Mucosa of rectum (tissue), 2 donors: ENCODE measurements at regions not wholly inside any gene's neighbourhood (a gene's known extent, or its start where the extent isn't known, plus 50 kb on each side); places are given as distances from the start of the nearest gene placed in this dataset.

Source experiments
- H3K27ac ChIP-seq, 2 donors: one replicate each; pipeline ENCODE4 v1.7.0; 2013; ENCODE audit warnings: inconsistent platforms in 2 of 2, low read depth in 2 of 2, low read length in 2 of 2
- H3K27me3 ChIP-seq, 2 donors: one replicate each; pipeline ENCODE4 v1.7.0; 2013; ENCODE audit warnings: low read length in 2 of 2; ENCODE audit not compliant: control insufficient read depth in 2 of 2, insufficient read depth in 2 of 2
- H3K36me3 ChIP-seq, 2 donors: one replicate each; pipeline ENCODE4 v1.7.0; 2013; ENCODE audit warnings: low read length in 2 of 2; ENCODE audit not compliant: control insufficient read depth in 2 of 2, insufficient read depth in 2 of 2
- H3K4me1 ChIP-seq, 2 donors: one replicate each; pipeline ENCODE4 v1.7.0; 2013; ENCODE audit warnings: low read length in 2 of 2, mild to moderate bottlenecking in 1 of 2; ENCODE audit not compliant: control insufficient read depth in 2 of 2, insufficient read depth in 2 of 2
- H3K4me3 ChIP-seq, 2 donors: one replicate each; pipeline ENCODE4 v1.7.0; 2013; ENCODE audit warnings: low read length in 2 of 2
- H3K9ac ChIP-seq, 2 donors: one replicate each; pipeline ENCODE4 v1.7.0; 2013; ENCODE audit warnings: low read length in 2 of 2, low read depth in 1 of 2, mild to moderate bottlenecking in 1 of 2
- H3K9me3 ChIP-seq, 2 donors: one replicate each; pipeline ENCODE4 v1.7.0; 2013; ENCODE audit warnings: low read length in 2 of 2; ENCODE audit not compliant: control insufficient read depth in 2 of 2
- donor health status: healthy.
- donor health status: Normal muscosa, but diverticular disease.

DNA sequence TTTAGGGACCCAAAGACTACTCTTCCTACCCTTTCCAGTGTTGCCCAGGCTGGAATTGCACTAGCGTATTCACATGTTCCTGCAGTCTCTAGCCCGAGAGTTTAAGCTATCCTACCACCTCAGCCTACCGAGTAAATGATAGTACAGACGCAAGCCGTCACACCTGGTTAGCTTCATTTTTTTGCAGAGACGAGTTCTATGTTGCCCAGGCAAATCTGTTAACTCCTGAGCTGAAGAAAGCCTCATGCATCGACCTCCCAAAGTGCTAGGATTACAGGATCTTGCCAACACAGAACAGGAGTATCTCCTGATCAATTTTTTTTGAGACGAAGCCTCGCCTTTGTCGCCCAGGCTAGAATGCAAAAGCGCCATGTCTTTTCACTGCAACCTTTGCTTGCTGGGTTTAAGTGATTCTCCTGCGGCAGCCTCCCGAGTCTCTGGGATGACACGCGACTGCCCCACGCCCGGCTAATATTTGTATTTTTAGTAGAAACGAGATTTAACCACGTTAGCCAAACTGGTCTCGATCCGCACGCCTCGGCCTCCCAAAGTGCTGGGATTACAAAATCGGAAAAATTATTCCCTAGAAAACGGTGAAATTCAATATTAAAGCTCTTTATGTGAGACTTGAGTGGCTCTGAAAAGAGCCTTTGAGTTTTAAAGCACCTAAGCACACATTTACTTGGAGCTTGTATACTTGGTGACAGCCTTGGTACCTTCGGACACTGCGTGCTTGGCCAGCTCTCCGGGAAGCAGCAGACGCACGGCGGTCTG is 128.5 kb downstream of the HFE start:
- Histone ChIP-seq H3K4me1 (peaks cover 7 to 8% of the 10 kb centered on the region in 2 donors), H3K27ac (peak overlapping the region; percentile 96 to 97), H3K27me3 (no peaks in the 10 kb centered on the region), H3K4me3 (peak overlapping the region; percentile 73 to 76), H3K9me3 (no peaks in the 10 kb centered on the region), H3K9ac (peak overlapping the region; percentile 71 to 85), H3K36me3 (no peaks in the 10 kb centered on the region)

DNA sequence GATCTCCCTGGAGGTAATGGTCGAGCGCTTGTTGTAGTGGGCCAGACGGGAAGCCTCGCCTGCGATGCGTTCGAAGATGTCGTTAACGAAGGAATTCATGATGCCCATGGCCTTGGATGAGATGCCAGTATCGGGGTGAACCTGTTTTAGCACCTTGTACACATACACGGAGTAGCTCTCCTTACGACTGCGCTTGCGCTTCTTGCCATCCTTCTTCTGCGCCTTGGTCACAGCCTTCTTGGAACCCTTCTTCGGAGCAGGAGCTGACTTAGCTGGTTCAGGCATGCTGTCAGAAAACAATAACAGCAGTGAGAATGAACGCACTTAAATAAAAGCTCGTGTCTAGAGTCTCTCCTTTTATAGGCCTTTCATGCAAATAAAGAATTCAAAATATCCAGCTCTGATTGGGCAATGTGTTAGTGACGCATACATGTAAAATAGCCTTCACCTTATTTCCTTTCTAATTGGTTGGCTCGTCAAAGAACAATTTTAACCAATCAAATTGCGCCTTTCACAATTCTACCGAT is 129.2 kb downstream of the HFE start:
- H3K27me3 ChIP-seq: no peaks in the 10 kb centered on the region
- H3K4me1 ChIP-seq: peaks cover 7 to 8% of the 10 kb centered on the region in 2 donors
- H3K27ac ChIP-seq: peak overlapping the region; percentile 96 to 97
- H3K9ac ChIP-seq: peak overlapping the region; percentile 86 to 89
- peak overlapping the region; percentile 73 to 85 for H3K4me3 ChIP-seq
- no peaks in the 10 kb centered on the region for H3K36me3 ChIP-seq
- H3K9me3 ChIP-seq: no peaks in the 10 kb centered on the region

DNA sequence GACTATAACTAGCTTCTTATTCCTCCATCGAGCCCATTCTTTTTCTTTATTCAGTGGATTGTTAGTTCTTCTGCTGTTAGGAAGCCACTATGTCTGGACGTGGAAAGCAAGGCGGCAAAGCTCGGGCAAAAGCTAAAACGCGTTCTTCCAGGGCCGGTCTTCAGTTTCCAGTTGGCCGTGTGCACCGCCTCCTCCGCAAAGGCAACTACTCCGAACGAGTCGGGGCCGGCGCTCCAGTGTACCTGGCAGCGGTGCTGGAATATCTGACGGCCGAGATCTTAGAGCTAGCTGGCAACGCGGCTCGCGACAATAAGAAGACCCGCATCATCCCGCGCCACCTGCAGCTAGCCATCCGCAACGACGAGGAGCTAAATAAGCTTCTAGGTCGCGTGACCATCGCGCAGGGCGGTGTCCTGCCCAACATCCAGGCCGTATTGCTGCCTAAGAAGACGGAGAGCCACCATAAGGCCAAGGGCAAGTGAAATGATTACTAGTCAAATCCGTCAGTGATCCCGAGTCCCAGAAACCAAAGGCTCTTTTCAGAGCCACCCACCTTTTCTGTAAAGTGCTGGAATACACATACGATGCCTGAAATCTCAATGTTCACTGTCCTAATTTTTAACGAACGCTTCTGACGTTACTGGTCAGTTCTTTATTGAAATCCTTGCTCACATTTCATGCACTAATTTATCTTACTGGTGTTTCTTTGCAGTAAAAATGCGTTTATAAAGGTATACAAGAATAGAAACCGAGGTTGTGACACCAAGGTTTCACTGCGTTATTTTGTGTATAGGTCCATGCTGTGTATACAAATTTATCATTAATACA is 129.9 kb downstream of the HFE start:
- peaks cover 7 to 8% of the 10 kb centered on the region in 2 donors for H3K4me1 ChIP-seq
- H3K36me3 ChIP-seq: no peaks in the 10 kb centered on the region
- no peaks in the 10 kb centered on the region for H3K27me3 ChIP-seq
- peak overlapping the region; percentile 96 for H3K27ac ChIP-seq
- H3K9ac ChIP-seq: peak overlapping the region; percentile 86 to 89
- no peaks in the 10 kb centered on the region for H3K9me3 ChIP-seq
- H3K4me3 ChIP-seq: peak overlapping the region; percentile 70 to 85

DNA sequence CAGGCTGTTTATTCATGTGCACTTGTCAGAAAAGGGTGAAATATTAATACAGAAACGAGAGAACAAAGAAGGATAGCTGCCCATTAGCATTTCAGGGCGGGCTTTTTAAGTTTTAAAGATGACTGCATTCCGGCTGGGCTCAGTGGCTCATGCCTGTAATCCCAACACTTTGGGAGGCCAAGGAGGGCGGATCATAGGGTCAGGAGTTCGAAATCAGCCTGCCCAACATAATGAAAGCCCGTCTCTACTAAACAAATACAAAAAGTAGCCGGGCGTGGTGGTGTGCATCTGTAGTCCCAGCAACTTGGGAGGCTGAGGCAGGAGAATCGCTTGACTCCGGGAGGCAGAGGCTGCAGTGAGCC is 130.5 kb downstream of the HFE start:
- H3K9me3 ChIP-seq: no peaks in the 10 kb centered on the region
- peak overlapping the region; percentile 86 to 89 for H3K9ac ChIP-seq
- peak overlapping the region; percentile 96 for H3K27ac ChIP-seq
- no peaks in the 10 kb centered on the region for H3K27me3 ChIP-seq
- H3K36me3 ChIP-seq: no peaks in the 10 kb centered on the region
- H3K4me1 ChIP-seq: peaks cover 7 to 8% of the 10 kb centered on the region in 2 donors
- H3K4me3 ChIP-seq: peak overlapping the region; percentile 70 to 85

DNA sequence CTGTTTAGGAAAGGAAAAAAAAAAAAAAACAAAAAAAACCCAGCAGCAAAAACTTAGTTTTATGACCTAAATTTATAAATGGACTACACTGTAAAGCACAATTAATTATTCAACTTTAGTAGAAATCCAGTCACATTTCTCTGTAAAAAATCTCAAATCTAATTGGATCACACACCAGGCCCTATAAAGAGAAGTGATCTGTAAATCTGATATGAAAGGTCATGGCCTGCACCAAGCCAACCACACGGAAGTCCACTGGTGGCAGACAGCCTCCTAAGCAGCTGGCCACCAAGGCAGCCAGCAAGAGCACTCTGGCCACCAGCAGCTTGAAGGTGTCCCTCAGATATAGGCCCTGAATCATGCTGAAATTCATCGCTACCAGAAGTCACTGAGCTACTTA is 131.6 kb downstream of the HFE start:
- Histone ChIP-seq H3K9ac (no peak overlapping the region), H3K4me1 (peaks cover 7 to 8% of the 10 kb centered on the region in 2 donors), H3K4me3 (no peak overlapping the region), H3K9me3 (no peaks in the 10 kb centered on the region), H3K36me3 (no peaks in the 10 kb centered on the region), H3K27me3 (no peaks in the 10 kb centered on the region), H3K27ac (no peak overlapping the region)

DNA sequence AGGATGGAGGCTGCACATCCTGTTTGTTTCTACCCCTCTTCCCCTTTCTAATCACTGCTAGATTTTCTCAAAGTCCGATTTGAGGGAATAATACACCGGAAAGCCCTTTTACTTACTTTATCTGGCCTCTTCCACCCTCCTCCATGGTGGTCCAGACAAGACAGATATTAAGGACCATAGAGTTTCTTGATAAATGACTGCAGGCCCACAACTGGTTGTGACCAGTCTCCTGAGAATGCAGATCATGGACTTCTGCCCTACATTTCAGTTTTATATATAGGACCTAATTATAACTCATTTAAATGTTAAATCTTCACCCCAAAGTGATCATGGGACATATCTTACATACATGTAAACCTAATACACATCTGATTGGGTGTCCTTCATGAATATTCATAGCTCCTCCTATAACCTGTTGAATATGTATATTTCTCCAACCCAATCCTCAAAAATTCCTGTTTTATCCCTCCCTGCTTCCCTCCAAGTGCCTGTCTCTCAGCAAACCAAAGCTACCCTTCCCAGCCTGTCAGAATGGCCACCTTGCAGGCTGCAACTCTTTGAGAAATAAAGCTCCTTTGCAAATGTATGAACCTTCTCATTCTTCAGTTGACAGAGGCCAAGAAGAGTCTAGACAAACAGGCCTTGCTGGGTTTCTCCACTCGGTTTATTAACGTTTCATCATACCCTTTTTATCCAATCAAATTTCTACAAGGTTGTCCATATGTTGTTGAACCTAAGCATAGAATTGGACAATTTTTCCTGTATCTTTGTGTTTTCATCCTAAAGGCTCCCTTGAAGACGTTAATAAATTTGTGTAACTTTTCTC is 133.1 kb downstream of the HFE start:
- H3K4me1 ChIP-seq: peaks cover 4 to 8% of the 10 kb centered on the region in 2 donors
- H3K4me3 ChIP-seq: no peak overlapping the region
- H3K27me3 ChIP-seq: no peaks in the 10 kb centered on the region
- no peak overlapping the region for H3K9ac ChIP-seq
- H3K9me3 ChIP-seq: peaks cover 0 to 2% of the 10 kb centered on the region in 2 donors
- H3K27ac ChIP-seq: no peak overlapping the region
- peaks cover 0 to 6% of the 10 kb centered on the region in 2 donors for H3K36me3 ChIP-seq

DNA sequence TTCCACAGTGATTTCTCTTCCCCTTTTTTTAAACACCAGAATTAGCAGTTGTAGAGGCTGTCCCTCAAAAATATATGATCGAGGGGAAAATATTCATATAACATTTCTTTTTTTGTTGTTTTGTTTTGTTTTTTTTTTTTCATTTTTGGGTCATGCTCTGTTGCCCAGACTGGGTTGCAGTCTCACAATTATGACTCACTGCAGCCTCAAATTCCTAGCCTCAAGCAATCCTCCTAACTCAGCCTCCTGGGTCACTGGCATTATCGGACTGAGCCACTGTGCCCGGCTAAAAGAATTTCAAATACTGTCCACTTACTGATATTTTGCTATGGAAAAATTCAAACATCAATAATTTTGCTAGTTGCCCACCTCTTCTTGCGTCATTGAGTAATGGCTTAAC is 134.0 kb downstream of the HFE start:
- H3K9ac ChIP-seq: no peak overlapping the region
- no peaks in the 10 kb centered on the region for H3K27me3 ChIP-seq
- H3K4me3 ChIP-seq: no peak overlapping the region
- H3K4me1 ChIP-seq: peaks cover 0 to 3% of the 10 kb centered on the region in 2 donors
- H3K27ac ChIP-seq: no peak overlapping the region
- peaks cover 0 to 6% of the 10 kb centered on the region in 2 donors for H3K36me3 ChIP-seq
- H3K9me3 ChIP-seq: peaks cover 0 to 2% of the 10 kb centered on the region in 2 donors

DNA sequence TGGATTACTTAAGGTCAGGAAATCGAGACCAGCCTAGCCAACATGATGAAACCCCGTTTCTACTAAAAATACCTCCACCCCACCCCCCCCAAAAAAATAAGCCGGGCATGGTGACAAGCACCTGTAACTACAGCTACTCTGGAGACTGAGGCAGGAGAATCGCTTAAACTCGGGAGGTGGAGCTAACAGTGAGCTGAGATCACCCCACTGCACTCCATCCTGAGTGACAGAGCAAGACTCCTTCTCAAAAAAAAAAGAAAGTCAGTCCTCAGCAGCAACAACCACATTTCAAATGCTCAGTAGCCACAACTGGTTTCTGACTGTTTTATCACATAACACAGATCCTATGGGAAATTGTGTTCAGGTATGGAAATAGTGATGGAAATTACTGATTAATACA is 135.3 kb downstream of the HFE start:
- Histone ChIP-seq H3K27ac (no peak overlapping the region), H3K36me3 (peaks cover 0 to 6% of the 10 kb centered on the region in 2 donors), H3K9ac (peak overlapping the region in 1 of 2 donors; percentile 2), H3K4me3 (no peak overlapping the region), H3K4me1 (no peaks in the 10 kb centered on the region), H3K9me3 (peaks cover 0 to 2% of the 10 kb centered on the region in 2 donors), H3K27me3 (no peaks in the 10 kb centered on the region)

DNA sequence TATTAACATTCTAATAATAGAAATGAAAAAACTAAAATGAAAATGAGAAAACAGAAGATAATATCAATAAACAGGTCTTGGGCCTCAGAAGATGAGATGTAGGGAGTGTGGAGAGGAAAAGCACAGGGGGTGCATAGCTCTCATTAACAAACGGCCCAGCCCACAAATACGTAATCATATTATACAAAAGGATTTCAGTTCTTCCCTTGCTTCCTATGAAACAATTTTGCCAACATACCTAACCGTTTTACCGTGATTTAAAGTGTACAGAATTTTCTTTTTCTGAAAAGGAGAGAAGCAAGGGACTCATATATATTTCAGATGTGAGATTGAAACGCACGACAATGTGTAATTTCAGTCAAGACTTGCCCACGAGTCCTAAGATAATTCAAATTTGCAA is 136.0 kb downstream of the HFE start:
- H3K27me3 ChIP-seq: no peaks in the 10 kb centered on the region
- H3K4me3 ChIP-seq: peak overlapping the region; percentile 71 to 88
- peak overlapping the region; percentile 82 for H3K27ac ChIP-seq
- H3K9me3 ChIP-seq: peaks cover 0 to 2% of the 10 kb centered on the region in 2 donors
- no peaks in the 10 kb centered on the region for H3K4me1 ChIP-seq
- H3K36me3 ChIP-seq: peaks cover 0 to 6% of the 10 kb centered on the region in 2 donors
- peak overlapping the region; percentile 54 to 68 for H3K9ac ChIP-seq
